ENCODE measurements at regions not wholly inside any gene's neighbourhood (a gene's known extent, or its start where the extent isn't known, plus 50 kb on each side); places are given as distances from the start of the nearest gene placed in this dataset.

DNA sequence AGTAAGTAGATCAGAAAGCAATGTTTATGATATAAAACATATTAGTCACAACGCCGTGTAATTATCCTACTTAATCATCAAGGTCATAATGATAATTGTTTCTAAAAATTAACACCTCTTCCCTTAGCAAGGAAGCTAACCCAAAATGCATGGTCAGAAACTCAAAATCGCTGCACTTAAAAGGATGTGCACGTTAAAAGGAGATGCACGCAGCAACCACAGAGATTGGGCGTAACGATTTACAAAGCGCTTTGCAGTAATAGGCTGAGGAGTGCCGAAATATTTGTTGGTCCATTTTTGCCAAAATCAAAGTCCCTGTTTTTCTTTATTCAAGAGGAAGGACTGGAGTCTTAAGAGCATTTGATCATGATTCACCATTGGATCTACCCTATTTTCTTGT is 1077.2 kb downstream of the VRK1 start:
- H3K27ac Mint-ChIP-seq = peak overlapping the region; percentile 4 to 73
- POLR2A ChIA-PET = no interaction called here
- H3K27ac ChIP-seq (ENCODE audit: low read length) = no peak overlapping the region
- CTCF ChIA-PET = no interaction called here
- H3K4me1 Mint-ChIP-seq = peaks cover 39 to 46% (median 40%) of the 10 kb centered on the region in 3 donors
- ATAC-seq (replicated peaks in 1 of 4) (peak in 3 of 4 experiments; percentile 50 to 51 (median 50)), DNase-seq (peak in 5 of 35 experiments; percentile 2 to 35 (median 7))
- H3K4me3 Mint-ChIP-seq = peak overlapping the region in 1 of 3 donors; percentile 65
- H3K36me3 ChIP-seq (ENCODE audit: control insufficient read depth in 2 of 2, extremely low read depth in 1 of 2, insufficient read depth in 1 of 2, low read length in 1 of 2) = no peaks in the 10 kb centered on the region
- 26% methylated on average over 5 of the region's 9 CpGs for WGBS (ENCODE audit: insufficient coverage)
- peaks cover 0 to 4% of the 10 kb centered on the region in 2 experiments for H3K27me3 ChIP-seq (replicated peaks in 1 of 2; ENCODE audit: control insufficient read depth in 2 of 2, extremely low read depth in 1 of 2, insufficient read depth in 2 of 2, low read length in 1 of 2)
- no peaks in the 10 kb centered on the region for H3K36me3 Mint-ChIP-seq
- no peaks in the 10 kb centered on the region for H3K27me3 Mint-ChIP-seq
- peaks cover 0 to 5% (median 0%) of the 10 kb centered on the region in 3 donors for H3K9me3 Mint-ChIP-seq
- H3K4me1 ChIP-seq (ENCODE audit: control insufficient read depth in 1 of 2, extremely low read depth in 1 of 2, insufficient read depth in 2 of 2, low read length in 2 of 2) = peaks cover 25 to 28% of the 10 kb centered on the region in 2 experiments
- no peaks in the 10 kb centered on the region for H3K9me3 ChIP-seq
- no peak overlapping the region for H3K4me3 ChIP-seq (ENCODE audit: control insufficient read depth in 1 of 2, extremely low read depth in 1 of 2, low read length in 1 of 2)

GRCh38 chr14:97878206-97878605 is 1081.0 kb downstream of the VRK1 start:
- Mint-ChIP-seq H3K27ac (peak overlapping the region; percentile 90 to 95), H3K27me3 (no peaks in the 10 kb centered on the region), H3K9me3 (peaks cover 0 to 5% (median 3%) of the 10 kb centered on the region in 3 donors), H3K4me1 (peaks cover 51 to 57% (median 52%) of the 10 kb centered on the region in 3 donors), H3K36me3 (no peaks in the 10 kb centered on the region), H3K4me3 (peak overlapping the region in 1 of 3 donors; percentile 10)
- CTCF ChIA-PET = no interaction called here
- POLR2A ChIA-PET = no interaction called here
- Histone ChIP-seq H3K27me3 (replicated peaks in 1 of 2; ENCODE audit: control insufficient read depth in 2 of 2, extremely low read depth in 1 of 2, insufficient read depth in 2 of 2, low read length in 1 of 2) (no peaks in the 10 kb centered on the region), H3K9me3 (no peaks in the 10 kb centered on the region), H3K36me3 (ENCODE audit: control insufficient read depth in 2 of 2, extremely low read depth in 1 of 2, insufficient read depth in 1 of 2, low read length in 1 of 2) (no peaks in the 10 kb centered on the region), H3K27ac (ENCODE audit: low read length) (peak overlapping the region; percentile 48), H3K4me1 (ENCODE audit: control insufficient read depth in 1 of 2, extremely low read depth in 1 of 2, insufficient read depth in 2 of 2, low read length in 2 of 2) (peaks cover 25 to 35% of the 10 kb centered on the region in 2 experiments), H3K4me3 (ENCODE audit: control insufficient read depth in 1 of 2, extremely low read depth in 1 of 2, low read length in 1 of 2) (peak overlapping the region in 1 of 2 donors; percentile 32)
- no CpG with 5 or more reads among the region's 1 CpG for WGBS (ENCODE audit: insufficient coverage)
- DNase-seq (no peak), ATAC-seq (replicated peaks in 1 of 4) (no peak)

DNA sequence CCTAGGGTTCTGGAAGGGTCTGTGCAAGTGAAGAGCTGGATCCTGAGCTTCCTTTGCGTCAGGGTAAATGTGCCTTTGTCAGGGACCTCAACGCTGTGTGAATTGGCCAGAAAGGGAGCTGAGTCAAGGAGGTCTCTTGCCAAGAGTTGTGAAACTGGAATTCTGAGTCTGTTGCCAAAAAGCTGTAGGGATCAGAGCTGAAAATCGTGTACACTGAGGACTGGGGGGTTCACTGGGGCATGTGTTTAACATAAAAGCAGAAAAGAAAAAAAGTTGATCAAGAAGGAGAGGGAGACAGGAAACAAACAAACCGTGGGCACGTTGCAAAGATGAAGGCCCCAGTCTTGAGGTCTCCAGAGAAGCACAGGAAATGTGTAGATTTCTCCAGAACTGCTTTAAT is 1081.5 kb downstream of the VRK1 start:
- H3K4me3 Mint-ChIP-seq = peak overlapping the region in 1 of 3 donors; percentile 10
- POLR2A ChIA-PET = no interaction called here
- peaks cover 0 to 5% (median 3%) of the 10 kb centered on the region in 3 donors for H3K9me3 Mint-ChIP-seq
- CTCF ChIA-PET = no interaction called here
- no peaks in the 10 kb centered on the region for H3K27me3 Mint-ChIP-seq
- Histone ChIP-seq H3K27ac (ENCODE audit: low read length) (peak overlapping the region; percentile 48), H3K36me3 (ENCODE audit: control insufficient read depth in 2 of 2, extremely low read depth in 1 of 2, insufficient read depth in 1 of 2, low read length in 1 of 2) (no peaks in the 10 kb centered on the region), H3K27me3 (replicated peaks in 1 of 2; ENCODE audit: control insufficient read depth in 2 of 2, extremely low read depth in 1 of 2, insufficient read depth in 2 of 2, low read length in 1 of 2) (no peaks in the 10 kb centered on the region), H3K4me1 (ENCODE audit: control insufficient read depth in 1 of 2, extremely low read depth in 1 of 2, insufficient read depth in 2 of 2, low read length in 2 of 2) (peaks cover 22 to 33% of the 10 kb centered on the region in 2 experiments), H3K4me3 (ENCODE audit: control insufficient read depth in 1 of 2, extremely low read depth in 1 of 2, low read length in 1 of 2) (no peak overlapping the region), H3K9me3 (no peaks in the 10 kb centered on the region)
- peak overlapping the region; percentile 90 to 95 for H3K27ac Mint-ChIP-seq
- DNase-seq (peak in 33 of 35 experiments; percentile 1 to 66 (median 27)), ATAC-seq (replicated peaks in 1 of 4) (peak; percentile 85 to 93 (median 92))
- WGBS (ENCODE audit: insufficient coverage) = 39% methylated on average over 5 of the region's 5 CpGs
- H3K36me3 Mint-ChIP-seq = no peaks in the 10 kb centered on the region
- H3K4me1 Mint-ChIP-seq = peaks cover 49 to 52% (median 52%) of the 10 kb centered on the region in 3 donors

- H3K36me3 Mint-ChIP-seq = no peaks in the 10 kb centered on the region
- H3K9me3 ChIP-seq = no peaks in the 10 kb centered on the region
- ChIA-PET POLR2A (no interaction called here), CTCF (no interaction called here)
- H3K4me1 ChIP-seq (ENCODE audit: control insufficient read depth in 1 of 2, extremely low read depth in 1 of 2, insufficient read depth in 2 of 2, low read length in 2 of 2) = no peaks in the 10 kb centered on the region
- peaks cover 0 to 9% (median 5%) of the 10 kb centered on the region in 3 donors for H3K9me3 Mint-ChIP-seq
- H3K4me3 ChIP-seq (ENCODE audit: control insufficient read depth in 1 of 2, extremely low read depth in 1 of 2, low read length in 1 of 2) = no peak overlapping the region
- no peak overlapping the region for H3K27ac ChIP-seq (ENCODE audit: low read length)
- ATAC-seq (replicated peaks in 1 of 4) (no peak), DNase-seq (no peak)
- H3K27me3 Mint-ChIP-seq = no peaks in the 10 kb centered on the region
- no peaks in the 10 kb centered on the region for H3K36me3 ChIP-seq (ENCODE audit: control insufficient read depth in 2 of 2, extremely low read depth in 1 of 2, insufficient read depth in 1 of 2, low read length in 1 of 2)
- H3K4me1 Mint-ChIP-seq = peaks cover 0 to 10% (median 3%) of the 10 kb centered on the region in 3 donors
- no peak overlapping the region for H3K4me3 Mint-ChIP-seq
- H3K27me3 ChIP-seq (replicated peaks in 1 of 2; ENCODE audit: control insufficient read depth in 2 of 2, extremely low read depth in 1 of 2, insufficient read depth in 2 of 2, low read length in 1 of 2) = no peaks in the 10 kb centered on the region
- 100% methylated on average over 2 of the region's 6 CpGs for WGBS (ENCODE audit: insufficient coverage)
- H3K27ac Mint-ChIP-seq = no peak overlapping the region
Observed at GRCh38 chr14:97887690-97888089, 1090.5 kb downstream of the VRK1 start.

GRCh38 chr14:97888331-97888730 is 1091.1 kb downstream of the VRK1 start:
- no peak overlapping the region for H3K4me3 Mint-ChIP-seq
- CTCF ChIA-PET = no interaction called here
- no peaks in the 10 kb centered on the region for H3K27me3 ChIP-seq (replicated peaks in 1 of 2; ENCODE audit: control insufficient read depth in 2 of 2, extremely low read depth in 1 of 2, insufficient read depth in 2 of 2, low read length in 1 of 2)

GRCh38 chr14:97891515-97891914 is 1094.3 kb downstream of the VRK1 start:
- Histone ChIP-seq H3K4me1 (ENCODE audit: control insufficient read depth in 1 of 2, extremely low read depth in 1 of 2, insufficient read depth in 2 of 2, low read length in 2 of 2) (no peaks in the 10 kb centered on the region), H3K9me3 (no peaks in the 10 kb centered on the region), H3K36me3 (ENCODE audit: control insufficient read depth in 2 of 2, extremely low read depth in 1 of 2, insufficient read depth in 1 of 2, low read length in 1 of 2) (no peaks in the 10 kb centered on the region), H3K27ac (ENCODE audit: low read length) (no peak overlapping the region), H3K27me3 (replicated peaks in 1 of 2; ENCODE audit: control insufficient read depth in 2 of 2, extremely low read depth in 1 of 2, insufficient read depth in 2 of 2, low read length in 1 of 2) (no peaks in the 10 kb centered on the region), H3K4me3 (ENCODE audit: control insufficient read depth in 1 of 2, extremely low read depth in 1 of 2, low read length in 1 of 2) (no peak overlapping the region)
- 100% methylated on average over 1 of the region's 2 CpGs for WGBS (ENCODE audit: insufficient coverage)
- Mint-ChIP-seq H3K36me3 (no peaks in the 10 kb centered on the region), H3K9me3 (peaks cover 0 to 9% (median 5%) of the 10 kb centered on the region in 3 donors), H3K27ac (no peak overlapping the region), H3K4me3 (no peak overlapping the region), H3K4me1 (no peaks in the 10 kb centered on the region), H3K27me3 (no peaks in the 10 kb centered on the region)
- no peak for DNase-seq
- POLR2A ChIA-PET = no interaction called here
- ATAC-seq (replicated peaks in 1 of 4) = no peak
- CTCF ChIA-PET = no interaction called here

More at GRCh38 chr14:97888331-97888730, 1091.1 kb downstream of the VRK1 start:
- no CpG with 5 or more reads among the region's 5 CpGs for WGBS (ENCODE audit: insufficient coverage)
- DNase-seq (no peak), ATAC-seq (replicated peaks in 1 of 4) (no peak)
- Mint-ChIP-seq H3K27me3 (no peaks in the 10 kb centered on the region), H3K9me3 (peaks cover 0 to 9% (median 5%) of the 10 kb centered on the region in 3 donors), H3K4me1 (peaks cover 0 to 10% (median 3%) of the 10 kb centered on the region in 3 donors), H3K36me3 (no peaks in the 10 kb centered on the region), H3K27ac (no peak overlapping the region)
- H3K4me1 ChIP-seq (ENCODE audit: control insufficient read depth in 1 of 2, extremely low read depth in 1 of 2, insufficient read depth in 2 of 2, low read length in 2 of 2) = no peaks in the 10 kb centered on the region
- H3K9me3 ChIP-seq = no peaks in the 10 kb centered on the region
- no peak overlapping the region for H3K27ac ChIP-seq (ENCODE audit: low read length)
- POLR2A ChIA-PET = no interaction called here
- no peak overlapping the region for H3K4me3 ChIP-seq (ENCODE audit: control insufficient read depth in 1 of 2, extremely low read depth in 1 of 2, low read length in 1 of 2)
- no peaks in the 10 kb centered on the region for H3K36me3 ChIP-seq (ENCODE audit: control insufficient read depth in 2 of 2, extremely low read depth in 1 of 2, insufficient read depth in 1 of 2, low read length in 1 of 2)

GRCh38 chr14:97894552-97894951 is 1097.4 kb downstream of the VRK1 start:
- H3K4me3 ChIP-seq (ENCODE audit: control insufficient read depth in 1 of 2, extremely low read depth in 1 of 2, low read length in 1 of 2) = no peak overlapping the region
- no peaks in the 10 kb centered on the region for H3K4me1 ChIP-seq (ENCODE audit: control insufficient read depth in 1 of 2, extremely low read depth in 1 of 2, insufficient read depth in 2 of 2, low read length in 2 of 2)
- H3K4me1 Mint-ChIP-seq = no peaks in the 10 kb centered on the region
- no peaks in the 10 kb centered on the region for H3K36me3 ChIP-seq (ENCODE audit: control insufficient read depth in 2 of 2, extremely low read depth in 1 of 2, insufficient read depth in 1 of 2, low read length in 1 of 2)
- no peaks in the 10 kb centered on the region for H3K27me3 ChIP-seq (replicated peaks in 1 of 2; ENCODE audit: control insufficient read depth in 2 of 2, extremely low read depth in 1 of 2, insufficient read depth in 2 of 2, low read length in 1 of 2)
- no peaks in the 10 kb centered on the region for H3K36me3 Mint-ChIP-seq
- no peaks in the 10 kb centered on the region for H3K9me3 ChIP-seq
- DNase-seq (no peak), ATAC-seq (replicated peaks in 1 of 4) (no peak)
- ChIA-PET POLR2A (no interaction called here), CTCF (no interaction called here)
- 100% methylated on average over 1 of the region's 4 CpGs for WGBS (ENCODE audit: insufficient coverage)
- no peak overlapping the region for H3K27ac ChIP-seq (ENCODE audit: low read length)
- H3K27me3 Mint-ChIP-seq = no peaks in the 10 kb centered on the region
- no peak overlapping the region for H3K27ac Mint-ChIP-seq
- no peak overlapping the region for H3K4me3 Mint-ChIP-seq
- no peaks in the 10 kb centered on the region for H3K9me3 Mint-ChIP-seq
